NCI-H2196 (cell line): ENCODE measurements at regions not wholly inside any gene's neighbourhood (a gene's known extent, or its start where the extent isn't known, plus 50 kb on each side); places are given as distances from the start of the nearest gene placed in this dataset.
"Not testable (repeated sequence)": the region's sequence is repeated elsewhere in the genome, so short reads cannot be mapped to it uniquely, and the experiment has no call there.

Source experiments
- DNase-seq: peaks from one replicate; lab custom pipeline; 2025; ENCODE audit not compliant: unreplicated experiment; lab: John Stamatoyannopoulos, UW

- DNase-seq, result no peak
Observed at GRCh38 chr5:118076490-118076889, 911.9 kb downstream of the DTWD2 start.

- no peak for DNase-seq
Observed at GRCh38 chr5:118070041-118070440, 918.3 kb downstream of the DTWD2 start.

GRCh38 chr5:118069452-118069851 is 918.9 kb downstream of the DTWD2 start:
- DNase-seq, result no peak

- DNase-seq, result no peak
Observed at GRCh38 chr5:118068886-118069285, 919.5 kb downstream of the DTWD2 start.

GRCh38 chr5:118063836-118064235 is 924.5 kb downstream of the DTWD2 start:
- not testable (repeated sequence) for DNase-seq

GRCh38 chr5:118060833-118061232 is 927.5 kb downstream of the DTWD2 start:
- DNase-seq, result no peak

- DNase-seq, result no peak
Observed at GRCh38 chr5:118052503-118052902, 935.8 kb downstream of the DTWD2 start.

- DNase-seq, result no peak
Observed at GRCh38 chr5:118044169-118044568, 944.2 kb downstream of the DTWD2 start.

GRCh38 chr5:118043531-118043930 is 944.8 kb downstream of the DTWD2 start:
- DNase-seq, result no peak

GRCh38 chr5:118042076-118042475 is 946.3 kb downstream of the DTWD2 start:
- no peak for DNase-seq

GRCh38 chr5:118040496-118040895 is 947.9 kb downstream of the DTWD2 start:
- DNase-seq, result no peak

GRCh38 chr5:118033686-118034338 is 954.5 kb downstream of the DTWD2 start:
- no peak for DNase-seq

GRCh38 chr5:118029807-118030206 is 958.5 kb downstream of the DTWD2 start:
- no peak for DNase-seq

GRCh38 chr5:118022062-118022461 is 966.3 kb downstream of the DTWD2 start:
- DNase-seq, result no peak

- DNase-seq, result no peak
Observed at GRCh38 chr5:118017536-118017935, 970.8 kb downstream of the DTWD2 start.

GRCh38 chr5:118016396-118016795 is 972.0 kb downstream of the DTWD2 start:
- no peak for DNase-seq

GRCh38 chr5:118015511-118015910 is 972.8 kb downstream of the DTWD2 start:
- no peak for DNase-seq

GRCh38 chr5:118009741-118010297 is 978.5 kb downstream of the DTWD2 start:
- no peak for DNase-seq

- no peak for DNase-seq
Observed at GRCh38 chr5:118008779-118009178, 979.6 kb downstream of the DTWD2 start.

- no peak for DNase-seq
Observed at GRCh38 chr5:118007262-118007661, 981.1 kb downstream of the DTWD2 start.

- no peak for DNase-seq
Observed at GRCh38 chr5:118006219-118006618, 982.1 kb downstream of the DTWD2 start.

- DNase-seq, result no peak
Observed at GRCh38 chr5:117999939-118000549, 988.3 kb downstream of the DTWD2 start.

GRCh38 chr5:117982691-117983090 is 1005.7 kb downstream of the DTWD2 start:
- no peak for DNase-seq
